ENCODE measurements at regions not wholly inside any gene's neighbourhood (a gene's known extent, or its start where the extent isn't known, plus 50 kb on each side); places are given as distances from the start of the nearest gene placed in this dataset.

GRCh38 chr2:20128506-20129330 lies 77.3 kb upstream of the LAPTM4A start:
- H3K9me3 ChIP-seq (ENCODE audit: control insufficient read depth, low read length) = no peaks in the 10 kb centered on the region
- no peaks in the 10 kb centered on the region for H3K36me3 ChIP-seq (ENCODE audit: control insufficient read depth, insufficient read depth, low read length)
- no peak overlapping the region for H3K4me3 ChIP-seq (ENCODE audit: low read length)
- peaks cover 45% of the 10 kb centered on the region for H3K4me1 ChIP-seq (ENCODE audit: control insufficient read depth, insufficient read depth, low read length)
- no peaks in the 10 kb centered on the region for H3K27me3 ChIP-seq (ENCODE audit: control insufficient read depth, insufficient read depth, low read length)
- H3K9ac ChIP-seq (ENCODE audit: low read length) = no peak overlapping the region

GRCh38 chr2:20126469-20126868 lies 75.0 kb upstream of the LAPTM4A start:
- no peak overlapping the region for H3K9ac ChIP-seq (ENCODE audit: low read length)
- H3K9me3 ChIP-seq (ENCODE audit: control insufficient read depth, low read length) = no peaks in the 10 kb centered on the region
- no peaks in the 10 kb centered on the region for H3K27me3 ChIP-seq (ENCODE audit: control insufficient read depth, insufficient read depth, low read length)
- no peaks in the 10 kb centered on the region for H3K36me3 ChIP-seq (ENCODE audit: control insufficient read depth, insufficient read depth, low read length)
- H3K4me1 ChIP-seq (ENCODE audit: control insufficient read depth, insufficient read depth, low read length) = peaks cover 48% of the 10 kb centered on the region
- H3K4me3 ChIP-seq (ENCODE audit: low read length) = no peak overlapping the region

- no peak overlapping the region for H3K9ac ChIP-seq (ENCODE audit: low read length)
- H3K4me1 ChIP-seq (ENCODE audit: control insufficient read depth, insufficient read depth, low read length) = peaks cover 48% of the 10 kb centered on the region
- H3K36me3 ChIP-seq (ENCODE audit: control insufficient read depth, insufficient read depth, low read length) = no peaks in the 10 kb centered on the region
- H3K4me3 ChIP-seq (ENCODE audit: low read length) = no peak overlapping the region
- H3K27me3 ChIP-seq (ENCODE audit: control insufficient read depth, insufficient read depth, low read length) = no peaks in the 10 kb centered on the region
- no peaks in the 10 kb centered on the region for H3K9me3 ChIP-seq (ENCODE audit: control insufficient read depth, low read length)
Measured at GRCh38 chr2:20126040-20126439, 74.6 kb upstream of the LAPTM4A start.

- H3K9ac ChIP-seq (ENCODE audit: low read length) = no peak overlapping the region
- H3K27me3 ChIP-seq (ENCODE audit: control insufficient read depth, insufficient read depth, low read length) = no peaks in the 10 kb centered on the region
- no peaks in the 10 kb centered on the region for H3K36me3 ChIP-seq (ENCODE audit: control insufficient read depth, insufficient read depth, low read length)
- no peaks in the 10 kb centered on the region for H3K9me3 ChIP-seq (ENCODE audit: control insufficient read depth, low read length)
- no peak overlapping the region for H3K4me3 ChIP-seq (ENCODE audit: low read length)
- peaks cover 48% of the 10 kb centered on the region for H3K4me1 ChIP-seq (ENCODE audit: control insufficient read depth, insufficient read depth, low read length)
Measured at GRCh38 chr2:20125616-20126015, 74.2 kb upstream of the LAPTM4A start.

GRCh38 chr2:20125164-20125563 lies 73.7 kb upstream of the LAPTM4A start:
- H3K9ac ChIP-seq (ENCODE audit: low read length) = no peak overlapping the region
- H3K27me3 ChIP-seq (ENCODE audit: control insufficient read depth, insufficient read depth, low read length) = no peaks in the 10 kb centered on the region
- H3K4me1 ChIP-seq (ENCODE audit: control insufficient read depth, insufficient read depth, low read length) = peaks cover 44% of the 10 kb centered on the region
- no peaks in the 10 kb centered on the region for H3K9me3 ChIP-seq (ENCODE audit: control insufficient read depth, low read length)
- no peak overlapping the region for H3K4me3 ChIP-seq (ENCODE audit: low read length)
- H3K36me3 ChIP-seq (ENCODE audit: control insufficient read depth, insufficient read depth, low read length) = no peaks in the 10 kb centered on the region

GRCh38 chr2:20123871-20124594 lies 72.6 kb upstream of the LAPTM4A start:
- H3K9me3 ChIP-seq (ENCODE audit: control insufficient read depth, low read length) = no peaks in the 10 kb centered on the region
- no peaks in the 10 kb centered on the region for H3K27me3 ChIP-seq (ENCODE audit: control insufficient read depth, insufficient read depth, low read length)
- H3K9ac ChIP-seq (ENCODE audit: low read length) = no peak overlapping the region
- H3K4me1 ChIP-seq (ENCODE audit: control insufficient read depth, insufficient read depth, low read length) = peaks cover 33% of the 10 kb centered on the region
- H3K36me3 ChIP-seq (ENCODE audit: control insufficient read depth, insufficient read depth, low read length) = no peaks in the 10 kb centered on the region
- H3K4me3 ChIP-seq (ENCODE audit: low read length) = no peak overlapping the region

GRCh38 chr2:20122864-20123263 lies 71.4 kb upstream of the LAPTM4A start:
- H3K9ac ChIP-seq (ENCODE audit: low read length) = no peak overlapping the region

GRCh38 chr2:20120569-20121416 lies 69.4 kb upstream of the LAPTM4A start:
- peaks cover 33% of the 10 kb centered on the region for H3K4me1 ChIP-seq (ENCODE audit: control insufficient read depth, insufficient read depth, low read length)
- H3K36me3 ChIP-seq (ENCODE audit: control insufficient read depth, insufficient read depth, low read length) = no peaks in the 10 kb centered on the region
- H3K27me3 ChIP-seq (ENCODE audit: control insufficient read depth, insufficient read depth, low read length) = no peaks in the 10 kb centered on the region
- no peak overlapping the region for H3K9ac ChIP-seq (ENCODE audit: low read length)
- no peaks in the 10 kb centered on the region for H3K9me3 ChIP-seq (ENCODE audit: control insufficient read depth, low read length)
- H3K4me3 ChIP-seq (ENCODE audit: low read length) = no peak overlapping the region

More at GRCh38 chr2:20122864-20123263, 71.4 kb upstream of the LAPTM4A start:
- H3K4me3 ChIP-seq (ENCODE audit: low read length) = no peak overlapping the region
- H3K36me3 ChIP-seq (ENCODE audit: control insufficient read depth, insufficient read depth, low read length) = no peaks in the 10 kb centered on the region
- H3K9me3 ChIP-seq (ENCODE audit: control insufficient read depth, low read length) = no peaks in the 10 kb centered on the region
- H3K4me1 ChIP-seq (ENCODE audit: control insufficient read depth, insufficient read depth, low read length) = peaks cover 30% of the 10 kb centered on the region
- no peaks in the 10 kb centered on the region for H3K27me3 ChIP-seq (ENCODE audit: control insufficient read depth, insufficient read depth, low read length)

- Histone ChIP-seq H3K36me3 (ENCODE audit: control insufficient read depth, insufficient read depth, low read length) (no peaks in the 10 kb centered on the region), H3K4me1 (ENCODE audit: control insufficient read depth, insufficient read depth, low read length) (peaks cover 54% of the 10 kb centered on the region), H3K9ac (ENCODE audit: low read length) (no peak overlapping the region), H3K9me3 (ENCODE audit: control insufficient read depth, low read length) (no peaks in the 10 kb centered on the region), H3K4me3 (ENCODE audit: low read length) (no peak overlapping the region), H3K27me3 (ENCODE audit: control insufficient read depth, insufficient read depth, low read length) (no peaks in the 10 kb centered on the region)
Measured at GRCh38 chr2:20118051-20118450, 66.6 kb upstream of the LAPTM4A start.

- peaks cover 49% of the 10 kb centered on the region for H3K4me1 ChIP-seq (ENCODE audit: control insufficient read depth, insufficient read depth, low read length)
- H3K4me3 ChIP-seq (ENCODE audit: low read length) = no peak overlapping the region
- H3K27me3 ChIP-seq (ENCODE audit: control insufficient read depth, insufficient read depth, low read length) = no peaks in the 10 kb centered on the region
- H3K36me3 ChIP-seq (ENCODE audit: control insufficient read depth, insufficient read depth, low read length) = no peaks in the 10 kb centered on the region
- H3K9ac ChIP-seq (ENCODE audit: low read length) = no peak overlapping the region
- no peaks in the 10 kb centered on the region for H3K9me3 ChIP-seq (ENCODE audit: control insufficient read depth, low read length)
Measured at GRCh38 chr2:20115902-20116301, 64.5 kb upstream of the LAPTM4A start.

GRCh38 chr2:20115374-20115773 lies 63.9 kb upstream of the LAPTM4A start:
- Histone ChIP-seq H3K4me3 (ENCODE audit: low read length) (no peak overlapping the region), H3K9me3 (ENCODE audit: control insufficient read depth, low read length) (no peaks in the 10 kb centered on the region), H3K27me3 (ENCODE audit: control insufficient read depth, insufficient read depth, low read length) (no peaks in the 10 kb centered on the region), H3K4me1 (ENCODE audit: control insufficient read depth, insufficient read depth, low read length) (peaks cover 48% of the 10 kb centered on the region), H3K9ac (ENCODE audit: low read length) (no peak overlapping the region), H3K36me3 (ENCODE audit: control insufficient read depth, insufficient read depth, low read length) (no peaks in the 10 kb centered on the region)
